HL-60 (cell line): ENCODE measurements at regions not wholly inside any gene's neighbourhood (a gene's known extent, or its start where the extent isn't known, plus 50 kb on each side); places are given as distances from the start of the nearest gene placed in this dataset.

Source experiments
- DNase-seq, 2 experiments: peaks; one replicate each; pipeline ENCODE4 v3.0.0-alpha.2; 2010 to 2020; ENCODE audit warnings: low read depth in 1 of 2, low spot score in 1 of 2
- H3K27ac ChIP-seq: fragments of 250-450 bp; sonication (Bioruptor Pico); replicated peaks from 2 replicates; pipeline ENCODE4 v1.5.1; 2020; ENCODE audit warnings: mild to moderate bottlenecking, moderate library complexity
- H3K27me3 ChIP-seq: fragments of 250-450 bp; sonication (Bioruptor Pico); 2 replicates; pipeline ENCODE4 v1.5.1; 2021; ENCODE audit warnings: mild to moderate bottlenecking, moderate library complexity; ENCODE audit not compliant: insufficient read depth, poor library complexity, severe bottlenecking
- H3K4me3 ChIP-seq: replicated peaks from 2 replicates; pipeline ENCODE4 v1.5.1; 2011; ENCODE audit warnings: mild to moderate bottlenecking, control low read depth, low read length; ENCODE audit not compliant: insufficient read depth
- GABPA ChIP-seq: IDR thresholded peaks from 2 replicates; pipeline ENCODE4 v1.6.1; 2012; ENCODE audit warnings: low read depth
- POLR2AphosphoS5 ChIP-seq: IDR thresholded peaks from 2 replicates; pipeline ENCODE4 v1.6.1; 2012; ENCODE audit warnings: low read depth
- SPI1 ChIP-seq: IDR thresholded peaks from 2 replicates; pipeline ENCODE4 v1.6.1; 2012; ENCODE audit warnings: low read depth, mild to moderate bottlenecking, borderline replicate concordance
- TF ChIP-seq, protein P1 (sequence below): IDR thresholded peaks from 2 replicates; pipeline ENCODE4 v1.6.1; 2012; ENCODE audit warnings: low read depth; ENCODE audit not compliant: insufficient replicate concordance
- TF ChIP-seq, protein P2 (sequence below): IDR thresholded peaks from one replicate; pipeline ENCODE4 v1.5.1; 2011; ENCODE audit warnings: low read length, control low read depth, inconsistent platforms; ENCODE audit not compliant: insufficient read depth

DNA sequence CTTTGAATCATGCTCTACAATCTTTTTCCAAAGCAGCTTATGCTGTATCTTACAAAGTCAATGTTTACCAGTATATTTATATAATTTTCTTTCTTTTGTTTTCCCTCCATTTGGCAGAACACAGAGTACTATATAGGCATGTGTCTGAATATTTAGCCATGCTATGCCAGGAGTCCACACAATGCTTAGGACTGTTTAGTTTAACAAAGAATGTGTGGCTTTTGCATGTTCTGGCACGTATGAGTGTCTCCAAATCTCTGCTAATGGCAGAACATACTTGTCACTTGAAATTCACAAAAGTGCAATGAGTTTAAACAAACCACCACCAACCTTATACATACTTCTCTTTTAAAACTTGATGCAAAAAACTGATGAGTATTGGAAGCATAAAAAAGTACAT is 268.0 kb downstream of the NR4A2 start:
- H3K27me3 ChIP-seq = no peaks in the 10 kb centered on the region
- H3K4me3 ChIP-seq = no peak overlapping the region
- TF ChIP-seq SPI1 = no peak
- TF ChIP-seq, protein P1, sequence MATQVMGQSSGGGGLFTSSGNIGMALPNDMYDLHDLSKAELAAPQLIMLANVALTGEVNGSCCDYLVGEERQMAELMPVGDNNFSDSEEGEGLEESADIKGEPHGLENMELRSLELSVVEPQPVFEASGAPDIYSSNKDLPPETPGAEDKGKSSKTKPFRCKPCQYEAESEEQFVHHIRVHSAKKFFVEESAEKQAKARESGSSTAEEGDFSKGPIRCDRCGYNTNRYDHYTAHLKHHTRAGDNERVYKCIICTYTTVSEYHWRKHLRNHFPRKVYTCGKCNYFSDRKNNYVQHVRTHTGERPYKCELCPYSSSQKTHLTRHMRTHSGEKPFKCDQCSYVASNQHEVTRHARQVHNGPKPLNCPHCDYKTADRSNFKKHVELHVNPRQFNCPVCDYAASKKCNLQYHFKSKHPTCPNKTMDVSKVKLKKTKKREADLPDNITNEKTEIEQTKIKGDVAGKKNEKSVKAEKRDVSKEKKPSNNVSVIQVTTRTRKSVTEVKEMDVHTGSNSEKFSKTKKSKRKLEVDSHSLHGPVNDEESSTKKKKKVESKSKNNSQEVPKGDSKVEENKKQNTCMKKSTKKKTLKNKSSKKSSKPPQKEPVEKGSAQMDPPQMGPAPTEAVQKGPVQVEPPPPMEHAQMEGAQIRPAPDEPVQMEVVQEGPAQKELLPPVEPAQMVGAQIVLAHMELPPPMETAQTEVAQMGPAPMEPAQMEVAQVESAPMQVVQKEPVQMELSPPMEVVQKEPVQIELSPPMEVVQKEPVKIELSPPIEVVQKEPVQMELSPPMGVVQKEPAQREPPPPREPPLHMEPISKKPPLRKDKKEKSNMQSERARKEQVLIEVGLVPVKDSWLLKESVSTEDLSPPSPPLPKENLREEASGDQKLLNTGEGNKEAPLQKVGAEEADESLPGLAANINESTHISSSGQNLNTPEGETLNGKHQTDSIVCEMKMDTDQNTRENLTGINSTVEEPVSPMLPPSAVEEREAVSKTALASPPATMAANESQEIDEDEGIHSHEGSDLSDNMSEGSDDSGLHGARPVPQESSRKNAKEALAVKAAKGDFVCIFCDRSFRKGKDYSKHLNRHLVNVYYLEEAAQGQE = no peak
- TF ChIP-seq, protein P2, sequence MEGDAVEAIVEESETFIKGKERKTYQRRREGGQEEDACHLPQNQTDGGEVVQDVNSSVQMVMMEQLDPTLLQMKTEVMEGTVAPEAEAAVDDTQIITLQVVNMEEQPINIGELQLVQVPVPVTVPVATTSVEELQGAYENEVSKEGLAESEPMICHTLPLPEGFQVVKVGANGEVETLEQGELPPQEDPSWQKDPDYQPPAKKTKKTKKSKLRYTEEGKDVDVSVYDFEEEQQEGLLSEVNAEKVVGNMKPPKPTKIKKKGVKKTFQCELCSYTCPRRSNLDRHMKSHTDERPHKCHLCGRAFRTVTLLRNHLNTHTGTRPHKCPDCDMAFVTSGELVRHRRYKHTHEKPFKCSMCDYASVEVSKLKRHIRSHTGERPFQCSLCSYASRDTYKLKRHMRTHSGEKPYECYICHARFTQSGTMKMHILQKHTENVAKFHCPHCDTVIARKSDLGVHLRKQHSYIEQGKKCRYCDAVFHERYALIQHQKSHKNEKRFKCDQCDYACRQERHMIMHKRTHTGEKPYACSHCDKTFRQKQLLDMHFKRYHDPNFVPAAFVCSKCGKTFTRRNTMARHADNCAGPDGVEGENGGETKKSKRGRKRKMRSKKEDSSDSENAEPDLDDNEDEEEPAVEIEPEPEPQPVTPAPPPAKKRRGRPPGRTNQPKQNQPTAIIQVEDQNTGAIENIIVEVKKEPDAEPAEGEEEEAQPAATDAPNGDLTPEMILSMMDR = no peak
- TF ChIP-seq GABPA = no peak
- TF ChIP-seq POLR2AphosphoS5 = no peak
- H3K27ac ChIP-seq = no peak overlapping the region
- no peak for DNase-seq

DNA sequence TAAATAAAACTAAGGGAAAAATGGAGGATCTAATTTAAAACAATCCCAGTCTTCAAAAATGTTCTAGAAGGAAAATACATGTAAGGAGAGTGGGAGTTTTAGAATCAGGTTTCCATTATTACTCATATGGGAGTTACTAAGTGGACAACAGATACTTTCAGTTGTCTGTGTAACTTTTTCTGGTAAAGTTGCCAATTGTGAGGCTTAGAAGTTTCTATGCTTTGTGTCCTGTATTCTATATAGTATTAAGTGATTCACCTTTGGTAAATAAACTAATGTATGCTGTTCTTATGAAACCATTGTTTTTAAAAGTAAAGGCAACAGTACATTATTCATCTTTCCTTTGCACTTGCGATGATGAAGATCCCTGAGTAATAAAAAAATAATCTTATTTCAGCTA is 274.9 kb downstream of the NR4A2 start:
- DNase-seq = no peak
- no peaks in the 10 kb centered on the region for H3K27me3 ChIP-seq
- no peak overlapping the region for H3K4me3 ChIP-seq
- H3K27ac ChIP-seq = no peak overlapping the region
- no peak for TF ChIP-seq POLR2AphosphoS5

DNA sequence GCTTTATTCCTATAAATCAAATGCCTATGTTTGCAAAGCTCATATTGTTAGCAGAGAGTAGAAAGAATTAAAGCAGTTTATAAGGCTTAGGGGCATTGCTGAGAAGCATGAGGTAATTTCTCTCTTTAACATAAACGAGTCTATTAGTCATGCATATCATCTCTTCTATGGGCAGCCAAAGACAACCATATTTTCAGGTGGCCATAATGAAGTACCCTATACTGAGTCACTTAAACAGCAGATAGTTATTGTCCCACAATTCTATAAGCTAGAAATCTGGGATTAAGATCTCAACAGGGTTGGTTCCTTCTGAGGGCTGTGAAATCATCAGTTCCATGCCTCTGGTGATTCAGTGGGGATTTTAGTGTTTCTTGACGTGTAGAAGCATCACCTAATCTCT is 277.5 kb downstream of the NR4A2 start:
- no peaks in the 10 kb centered on the region for H3K27me3 ChIP-seq
- no peak overlapping the region for H3K27ac ChIP-seq
- TF ChIP-seq POLR2AphosphoS5 (no peak), GABPA (no peak), SPI1 (no peak)
- TF ChIP-seq, protein P1 = no peak
- TF ChIP-seq, protein P2 = no peak
- DNase-seq = no peak
- H3K4me3 ChIP-seq = no peak overlapping the region

DNA sequence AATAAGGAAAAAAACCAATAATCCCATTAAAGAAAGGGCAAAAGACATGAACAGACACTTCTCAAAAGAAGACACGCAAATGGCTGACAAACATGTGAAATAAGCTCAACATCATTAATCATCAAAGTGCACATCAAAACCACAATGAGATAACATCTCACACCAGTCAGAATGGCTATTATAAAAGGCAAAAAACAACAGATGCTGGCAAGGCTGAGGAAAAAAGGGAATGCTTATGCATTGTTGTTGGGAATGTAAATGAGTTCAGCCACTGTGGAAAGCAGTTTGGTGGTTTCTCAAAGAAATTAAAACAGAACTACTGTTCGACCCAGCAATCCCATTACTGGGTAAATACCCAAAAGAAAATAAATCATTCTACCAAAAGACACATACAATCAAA is 285.6 kb downstream of the NR4A2 start:
- Histone ChIP-seq H3K27ac (no peak overlapping the region), H3K27me3 (no peaks in the 10 kb centered on the region), H3K4me3 (no peak overlapping the region)
- TF ChIP-seq, protein P1 = no peak
- no peak for TF ChIP-seq SPI1
- no peak for DNase-seq
